HepG2 (cell line): ENCODE measurements at regions not wholly inside any gene's neighbourhood (a gene's known extent, or its start where the extent isn't known, plus 50 kb on each side); places are given as distances from the start of the nearest gene placed in this dataset.

ENCODE experiments used
- ATAC-seq: fragments of 200-7000 bp; cut with Tn5 transposase; 3 replicates; pipeline ENCODE4 v1.9.1; 2020; ENCODE audit warnings: mild to moderate bottlenecking, moderate library complexity
- BruUV-seq: library from RNA; stranded (reverse); fragments of 400-500 nt; replicated peaks from 2 replicates; lab custom pipeline; 2021; lab: Mats Ljungman, UMichigan
- CTCF ChIA-PET: fragments of 300-600 bp; formaldehyde crosslinking; extraction: SDS; loops from one replicate; lab custom pipeline; 2021; ENCODE audit warnings: low total read pairs, inconsistent platforms, low intra/inter-chr PET ratio; lab: Yijun Ruan, JAX
- POLR2A ChIA-PET: fragments of 350-600 bp; sonication (Branson Sonifier 250); formaldehyde crosslinking; loops from one replicate; lab custom pipeline; 2020; ENCODE audit warnings: antibody characterized with exemption, inconsistent platforms; lab: Yijun Ruan, JAX
- DNase-seq: peaks from one replicate; pipeline ENCODE4 v3.0.0-alpha.2; 2015; ENCODE audit warnings: low spot score
- FAIRE-seq: peaks from 3 replicates; lab custom pipeline; 2011; peaks lifted over from hg19 to GRCh38; lab: Jason Lieb, UNC
- H2AFZ ChIP-seq: one replicate; pipeline ENCODE4 v1.6.1; 2011; ENCODE audit warnings: low read length, inconsistent platforms
- H3K27ac ChIP-seq: fragments of 300-600 bp; 3 replicates; pipeline ENCODE4 v1.8.0; 2011; ENCODE audit warnings: mixed run types, mild to moderate bottlenecking, mixed read lengths, low read length, inconsistent platforms; ENCODE audit not compliant: insufficient read depth; ENCODE audit errors: extremely low read length
- H3K27me3 ChIP-seq, 2 experiments: fragments of 200-600 bp in 1 of 2; 2 replicates in 1 of 2; 3 replicates in 1 of 2; pipeline versions ENCODE4 v1.6.0 to v1.8.0; 2011; ENCODE audit warnings: low read length in 2 of 2, mild to moderate bottlenecking in 2 of 2, moderate library complexity in 2 of 2, inconsistent platforms in 1 of 2; ENCODE audit not compliant: insufficient read depth in 2 of 2, control insufficient read depth in 1 of 2
- H3K36me3 ChIP-seq, 2 experiments: fragments of 200-600 bp in 1 of 2; replicated peaks in 1 of 2; 2 replicates in 1 of 2; 3 replicates in 1 of 2; pipeline versions ENCODE4 v1.5.1 to v1.8.0; 2011; ENCODE audit warnings: low read length in 2 of 2, inconsistent platforms in 1 of 2; ENCODE audit not compliant: insufficient read depth in 2 of 2, control insufficient read depth in 1 of 2
- H3K4me1 ChIP-seq: 2 replicates; pipeline ENCODE4 v1.5.1; 2012; ENCODE audit warnings: low read length, inconsistent platforms; ENCODE audit not compliant: insufficient read depth
- H3K4me2 ChIP-seq: 2 replicates; pipeline ENCODE4 v1.6.0; 2011; ENCODE audit warnings: low read depth, low read length, inconsistent platforms
- H3K4me3 ChIP-seq, 3 experiments: fragments of 200-600 bp in 1 of 3; sonication (generic), shearing (Covaris generic) in 1 of 3; replicated peaks in 1 of 3; 2 replicates each; pipeline ENCODE4 v1.5.1; 2011 to 2016; ENCODE audit warnings: low read length in 3 of 3, inconsistent platforms in 2 of 3, low read depth in 2 of 3, mild to moderate bottlenecking in 2 of 3, control low read depth in 1 of 3, mixed read lengths in 1 of 3; ENCODE audit not compliant: insufficient read depth in 1 of 3
- H3K79me2 ChIP-seq: one replicate; pipeline ENCODE4 v1.6.1; 2011; ENCODE audit warnings: low read length, inconsistent platforms; ENCODE audit not compliant: insufficient read depth
- H3K9ac ChIP-seq: 2 replicates; pipeline ENCODE4 v1.6.0; 2011; ENCODE audit warnings: mild to moderate bottlenecking, low read depth, low read length, inconsistent platforms; ENCODE audit not compliant: insufficient read depth
- H3K9me3 ChIP-seq: 2 replicates; pipeline ENCODE4 v1.5.1; 2012; ENCODE audit warnings: mild to moderate bottlenecking, low read length
- H4K20me1 ChIP-seq: 2 replicates; pipeline ENCODE4 v1.6.0; 2011; ENCODE audit warnings: inconsistent platforms, mild to moderate bottlenecking, low read length, moderate library complexity; ENCODE audit not compliant: insufficient read depth
- PITX1 ChIP-seq: sonication (generic); formaldehyde crosslinking; IDR thresholded peaks from 2 replicates; pipeline ENCODE4 v1.5.1; 2020; ENCODE audit warnings: mild to moderate bottlenecking, missing genetic modification reagents
- TFAP4 ChIP-seq: sonication (generic); IDR thresholded peaks from 2 replicates; pipeline ENCODE4 v1.6.1; 2016; ENCODE audit warnings: low read depth, borderline replicate concordance
- U2AF2 ChIP-seq: fragments of 200-400 bp; formaldehyde crosslinking; IDR thresholded peaks from 2 replicates; pipeline ENCODE4 v1.6.1; 2017; ENCODE audit warnings: low read depth, mild to moderate bottlenecking, low read length
- ZBTB2 ChIP-seq: sonication (generic); formaldehyde crosslinking; IDR thresholded peaks from 2 replicates; pipeline ENCODE4 v1.8.0; 2022; ENCODE audit warnings: low read depth, missing genetic modification reagents
- ZFY ChIP-seq: sonication (generic); formaldehyde crosslinking; IDR thresholded peaks from 2 replicates; pipeline ENCODE4 v1.4.0; 2020; ENCODE audit warnings: missing genetic modification reagents
- ZNF18 ChIP-seq: sonication (generic); formaldehyde crosslinking; IDR thresholded peaks from 2 replicates; pipeline ENCODE4 v1.8.0; 2022; ENCODE audit warnings: mild to moderate bottlenecking, missing genetic modification reagents; ENCODE audit not compliant: insufficient replicate concordance
- ZNF33A ChIP-seq: sonication (generic); formaldehyde crosslinking; IDR thresholded peaks from 2 replicates; pipeline ENCODE4 v1.5.1; 2020; ENCODE audit warnings: missing genetic modification reagents, mild to moderate bottlenecking, moderate library complexity, borderline replicate concordance
- ZNF512B ChIP-seq: sonication (generic); formaldehyde crosslinking; IDR thresholded peaks from 2 replicates; pipeline ENCODE4 v1.5.1; 2020; ENCODE audit warnings: missing genetic modification reagents, mild to moderate bottlenecking, borderline replicate concordance
- ZNF543 ChIP-seq: sonication (generic); formaldehyde crosslinking; IDR thresholded peaks from 2 replicates; pipeline ENCODE4 v1.4.0; 2020; ENCODE audit warnings: mild to moderate bottlenecking, missing genetic modification reagents
- ZNF652 ChIP-seq: IDR thresholded peaks from 2 replicates; pipeline ENCODE4 v1.6.1; 2016; ENCODE audit warnings: low read depth, borderline replicate concordance
- ZNF687 ChIP-seq: sonication (generic); formaldehyde crosslinking; IDR thresholded peaks from 2 replicates; pipeline ENCODE4 v1.5.1; 2020; ENCODE audit warnings: mild to moderate bottlenecking, missing genetic modification reagents, moderate library complexity
- ZNF768 ChIP-seq: sonication (generic); formaldehyde crosslinking; IDR thresholded peaks from 2 replicates; pipeline ENCODE4 v1.4.0; 2020; ENCODE audit warnings: missing genetic modification reagents
- WGBS: methylation state at CpG from one replicate; pipeline ENCODE4 v1.1.6; 2017; ENCODE audit warnings: low lambda C conversion rate; 5-methylcytosine and 5-hydroxymethylcytosine counted together
- in situ Hi-C: cut with HindIII; loops from 2 replicates; pipeline ENCODE4 v1.10.0; 2017; ENCODE audit warnings: low pct_unique_long_range_greater_than_20kb; ENCODE audit not compliant: extremely low pct_ligation_motif_present
- intact Hi-C: fragments of 100-400 bp; cut with micrococcal nuclease; formaldehyde crosslinking; loops from one replicate; pipeline ENCODE4 v1.10.0; 2022; ENCODE audit not compliant: unreplicated experiment

GRCh38 chr13:27006519-27007161 is 165.0 kb downstream of the USP12 start:
- Histone ChIP-seq H3K4me1 (peaks cover 26% of the 10 kb centered on the region), H3K79me2 (no peaks in the 10 kb centered on the region), H2AFZ (no peak overlapping the region), H3K36me3 (no peaks in the 10 kb centered on the region), H3K9ac (no peak overlapping the region), H3K4me2 (peak overlapping the region; percentile 81), H3K27ac (no peak overlapping the region), H4K20me1 (no peaks in the 10 kb centered on the region), H3K4me3 (peak overlapping the region; percentile 14 to 68 (median 36)), H3K27me3 (peaks cover 3 to 50% of the 10 kb centered on the region in 2 experiments; a peak in 4 of 5 replicates), H3K9me3 (no peaks in the 10 kb centered on the region)
- no TSS peak for BruUV-seq
- in situ Hi-C loops (no loop called here), intact Hi-C loops (no loop called here)
- peak; percentile 85 for ATAC-seq
- WGBS, result 13% methylated on average over 15 of the region's 29 CpGs
- no peak for DNase-seq
- CTCF ChIA-PET, result no interaction called here
- no peak for FAIRE-seq
- POLR2A ChIA-PET, result interaction anchor here (0.7 to 1.4 kb wide), 2 partner anchors 15 to 18 kb away, joined by 3 to 4 read pairs; no protein-coding TSS in a partner anchor
- TF ChIP-seq ZNF543 (CRISPR knock-in tag), result 0 out of 2 replicates have a peak, but pooled peaks have one; percentile 29
- peak; percentile 43 for TF ChIP-seq ZNF18 (CRISPR knock-in tag)
- TF ChIP-seq ZNF768, result 0 out of 2 replicates have a peak, but pooled peaks have one; percentile 13
- TF ChIP-seq TFAP4, result peak; percentile 39; the same call in 1 of the 2 replicates
- TF ChIP-seq ZNF33A (CRISPR knock-in tag), result no peak
- no peak for TF ChIP-seq PITX1 (CRISPR knock-in tag)
- no peak for TF ChIP-seq ZNF652 (CRISPR knock-in tag)
- no peak for TF ChIP-seq ZNF512B (CRISPR knock-in tag)
- TF ChIP-seq ZNF687 (CRISPR knock-in tag), result peak; percentile 34
- peak; percentile 16; the same call in 1 of the 2 replicates for TF ChIP-seq ZFY
- no peak for TF ChIP-seq U2AF2
- TF ChIP-seq ZBTB2 (CRISPR knock-in tag), result no peak
